Sigmoid colon (tissue), 4 donors: ENCODE measurements at regions not wholly inside any gene's neighbourhood (a gene's known extent, or its start where the extent isn't known, plus 50 kb on each side); places are given as distances from the start of the nearest gene placed in this dataset.

Experiments
- CTCF ChIP-seq, 4 experiments: fragments of 450-650 bp in 3 of 4; fragments of 200-600 bp in 1 of 4; IDR thresholded peaks; one replicate each; pipeline ENCODE4 v1.5.1; 2016 to 2019; ENCODE audit warnings: antibody characterized with exemption in 4 of 4, mild to moderate bottlenecking in 3 of 4, moderate library complexity in 2 of 4
- EP300 ChIP-seq, 4 donors: sonication (generic); formaldehyde crosslinking; IDR thresholded peaks; one replicate each; pipeline ENCODE4 v1.6.1; 2017; ENCODE audit warnings: antibody characterized with exemption in 4 of 4
- POLR2A ChIP-seq, 2 donors: fragments of 450-650 bp; IDR thresholded peaks; one replicate each; pipeline ENCODE4 v1.6.1; 2016; ENCODE audit warnings: antibody characterized with exemption in 2 of 2, mild to moderate bottlenecking in 2 of 2, moderate library complexity in 2 of 2

DNA sequence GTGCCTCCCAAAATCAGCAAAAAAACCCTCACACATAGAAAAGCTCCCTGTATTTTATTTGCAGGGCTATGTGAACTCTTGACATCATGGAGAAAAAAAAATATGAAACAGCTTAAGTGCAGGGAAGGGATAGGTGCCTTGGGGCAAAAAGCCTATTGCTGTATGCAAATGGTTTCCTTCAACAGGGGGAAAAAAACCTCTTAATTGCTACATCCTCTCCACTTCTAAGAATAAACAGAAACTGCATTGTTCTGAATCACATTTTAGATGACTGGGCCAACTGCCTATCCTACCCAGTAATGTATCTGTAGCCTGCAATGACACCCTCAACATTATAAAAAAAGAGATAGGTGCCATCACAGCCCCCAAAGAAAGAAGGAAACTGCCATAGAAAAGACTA, 229.4 kb upstream of the GALNTL6 start:
- no peak for TF ChIP-seq POLR2A (IDR thresholded peaks at IDR 0.05)
- no peak for TF ChIP-seq CTCF (IDR thresholded peaks at IDR 0.05)
- TF ChIP-seq EP300 (IDR thresholded peaks at IDR 0.05): no peak
